K562 (cell line): ENCODE measurements at regions not wholly inside any gene's neighbourhood (a gene's known extent, or its start where the extent isn't known, plus 50 kb on each side); places are given as distances from the start of the nearest gene placed in this dataset.

Source experiments
- ATAC-seq: fragments of 200-7000 bp; cut with Tn5 transposase; 3 replicates; pipeline ENCODE4 v1.9.1; 2020; ENCODE audit warnings: moderate library complexity
- BruUV-seq: library from RNA; stranded (reverse); fragments of 400-500 nt; replicated peaks from 2 replicates; lab custom pipeline; 2021; lab: Mats Ljungman, UMichigan
- CTCF ChIA-PET: fragments of 300-600 bp; formaldehyde crosslinking; extraction: SDS; loops from one replicate; lab custom pipeline; 2021; ENCODE audit warnings: low intra/inter-chr PET ratio; lab: Yijun Ruan, JAX
- POLR2A ChIA-PET: fragments of 300-600, 350-650 bp; sonication (Branson Sonifier 250); formaldehyde crosslinking; extraction: SDS; loops from one replicate; lab custom pipeline; 2021; ENCODE audit warnings: antibody characterized with exemption, inconsistent platforms; lab: Yijun Ruan, JAX
- DNase-seq, 4 experiments: peaks; one replicate each; pipeline versions ENCODE4 v3.0.0 to v3.0.0-alpha.2; 2011 to 2018; ENCODE audit warnings: low spot score in 3 of 4, mixed read lengths in 3 of 4; ENCODE audit errors: extremely low read depth in 1 of 4
- FAIRE-seq: peaks from 2 replicates; lab custom pipeline; 2011; peaks lifted over from hg19 to GRCh38; lab: Jason Lieb, UNC
- H2AFZ ChIP-seq: 2 replicates; pipeline ENCODE4 v1.6.0; 2011; ENCODE audit warnings: low read depth, low read length, control low read depth, inconsistent platforms
- H3K27ac ChIP-seq: fragments of 200-600 bp; 3 replicates; pipeline ENCODE4 v1.8.0; 2011; ENCODE audit warnings: low read depth, mild to moderate bottlenecking, control low read depth, inconsistent platforms, low read length, moderate library complexity, mixed read lengths; ENCODE audit errors: extremely low read depth
- H3K27me3 ChIP-seq, 2 experiments: fragments of 300-600 bp in 1 of 2; 2 replicates in 1 of 2; 3 replicates in 1 of 2; pipeline versions ENCODE4 v1.6.0 to v1.8.0; 2011; ENCODE audit warnings: inconsistent platforms in 2 of 2, low read length in 2 of 2, mild to moderate bottlenecking in 1 of 2, mixed read lengths in 1 of 2, moderate library complexity in 1 of 2; ENCODE audit not compliant: control insufficient read depth in 2 of 2, insufficient read depth in 2 of 2
- H3K36me3 ChIP-seq: fragments of 300-600 bp; 3 replicates; pipeline ENCODE4 v1.8.0; 2011; ENCODE audit warnings: mild to moderate bottlenecking, low read length, inconsistent platforms; ENCODE audit not compliant: control insufficient read depth, insufficient read depth
- H3K4me1 ChIP-seq, 2 experiments: fragments of 200-600 bp in 1 of 2; replicated peaks in 1 of 2; 2 replicates in 1 of 2; 3 replicates in 1 of 2; pipeline versions ENCODE4 v1.5.1 to v1.8.0; 2011; ENCODE audit warnings: inconsistent platforms in 2 of 2, low read length in 2 of 2, mild to moderate bottlenecking in 1 of 2, mixed read lengths in 1 of 2, moderate library complexity in 1 of 2; ENCODE audit not compliant: control insufficient read depth in 2 of 2, insufficient read depth in 2 of 2
- H3K4me2 ChIP-seq: 2 replicates; pipeline ENCODE4 v1.6.1; 2011; ENCODE audit warnings: low read length, control low read depth, inconsistent platforms, mixed read lengths; ENCODE audit not compliant: insufficient read depth
- H3K4me3 ChIP-seq: fragments of 200-600 bp; sonication (generic), shearing (Covaris generic); 2 replicates; pipeline ENCODE4 v1.5.1; 2016; ENCODE audit warnings: control low read depth, inconsistent platforms
- H3K79me2 ChIP-seq: fragments of 200-600 bp; 3 replicates; pipeline ENCODE4 v1.8.0; 2011; ENCODE audit warnings: low read length, inconsistent platforms; ENCODE audit not compliant: control insufficient read depth, insufficient read depth
- H3K9ac ChIP-seq, 2 experiments: 2 replicates each; pipeline versions ENCODE4 v1.6.0 to v1.6.1; 2011; ENCODE audit warnings: low read depth in 2 of 2, low read length in 2 of 2, control low read depth in 1 of 2, inconsistent platforms in 1 of 2, mild to moderate bottlenecking in 1 of 2, mixed read lengths in 1 of 2; ENCODE audit not compliant: insufficient read depth in 1 of 2
- H3K9me1 ChIP-seq: one replicate; pipeline ENCODE4 v1.6.0; 2011; ENCODE audit warnings: inconsistent platforms, mild to moderate bottlenecking, low read length, moderate library complexity; ENCODE audit not compliant: control insufficient read depth, insufficient read depth
- H3K9me3 ChIP-seq: replicated peaks from 2 replicates; pipeline ENCODE4 v1.5.1; 2011; ENCODE audit warnings: low read depth, low read length, inconsistent platforms; ENCODE audit not compliant: control insufficient read depth, insufficient read depth
- H4K20me1 ChIP-seq: replicated peaks from 2 replicates; pipeline ENCODE4 v1.6.1; 2011; ENCODE audit warnings: low read length, inconsistent platforms, mixed read lengths; ENCODE audit not compliant: control insufficient read depth, insufficient read depth
- ARID4B ChIP-seq: sonication (generic); formaldehyde crosslinking; IDR thresholded peaks from 2 replicates; pipeline ENCODE4 v1.8.0; 2022; ENCODE audit warnings: mild to moderate bottlenecking, missing genetic modification reagents
- ASH1L ChIP-seq: fragments of 450-650 bp; IDR thresholded peaks from 2 replicates; pipeline ENCODE4 v1.6.1; 2018; ENCODE audit warnings: borderline replicate concordance, mild to moderate bottlenecking, low read depth; ENCODE audit not compliant: partially characterized antibody
- ATF1 ChIP-seq, 2 experiments: fragments of 450-650 bp in 1 of 2; IDR thresholded peaks; 2 replicates each; pipeline ENCODE4 v1.6.1; 2016; ENCODE audit warnings: missing compliant biosample characterization in 1 of 2, missing genetic modification characterization in 1 of 2
- DPF2 ChIP-seq: fragments of 450-650 bp; IDR thresholded peaks from 2 replicates; pipeline ENCODE4 v1.6.1; 2016
- GTF2E2 ChIP-seq: fragments of 200-800 bp; sonication (Bioruptor generic); IDR thresholded peaks from 2 replicates; pipeline ENCODE4 v1.6.1; 2016; ENCODE audit warnings: missing genetic modification characterization, missing compliant biosample characterization
- HDAC8 ChIP-seq: fragments of 450-650 bp; IDR thresholded peaks from 2 replicates; pipeline ENCODE4 v1.6.1; 2016; ENCODE audit warnings: mild to moderate bottlenecking, missing genetic modification characterization, moderate library complexity, missing compliant biosample characterization
- ILK ChIP-seq: fragments of 450-650 bp; IDR thresholded peaks from 2 replicates; pipeline ENCODE4 v1.6.1; 2016; ENCODE audit warnings: missing genetic modification characterization, low read depth, mild to moderate bottlenecking, missing compliant biosample characterization, moderate library complexity, borderline replicate concordance
- MLX ChIP-seq, 2 experiments: fragments of 450-650 bp in 1 of 2; sonication (generic) in 1 of 2; formaldehyde crosslinking; conservative IDR thresholded peaks; 2 replicates each; pipeline versions ENCODE4 v1.4.0 to v1.8.1; 2020 to 2022; ENCODE audit warnings: mild to moderate bottlenecking in 1 of 2, missing genetic modification reagents in 1 of 2
- NFIC ChIP-seq: fragments of 450-650 bp; IDR thresholded peaks from 2 replicates; pipeline ENCODE4 v1.6.1; 2017; ENCODE audit warnings: mild to moderate bottlenecking, inconsistent platforms
- RBFOX2 ChIP-seq: fragments of 200-400 bp; formaldehyde crosslinking; IDR thresholded peaks from 2 replicates; pipeline ENCODE4 v1.6.1; 2017; ENCODE audit warnings: low read depth, mild to moderate bottlenecking, low read length, moderate library complexity
- SREBF1 ChIP-seq: fragments of 150-350 bp; IDR thresholded peaks from 2 replicates; pipeline ENCODE4 v1.6.1; 2014; ENCODE audit warnings: antibody characterized with exemption, low read depth, low read length, borderline replicate concordance
- STAT5A ChIP-seq: IDR thresholded peaks from 2 replicates; pipeline ENCODE4 v1.6.1; 2012; ENCODE audit warnings: low read length, inconsistent platforms, borderline replicate concordance
- ZNF184 ChIP-seq: sonication (generic); formaldehyde crosslinking; IDR thresholded peaks from 2 replicates; pipeline ENCODE4 v1.5.0; 2020; ENCODE audit warnings: missing genetic modification reagents
- ZNF644 ChIP-seq: fragments of 200-800 bp; sonication (Bioruptor generic); IDR thresholded peaks from 2 replicates; pipeline ENCODE4 v1.6.1; 2016; ENCODE audit warnings: low read depth, missing genetic modification characterization, missing compliant biosample characterization
- WGBS: fragments of 100-300 bp; shearing (Covaris generic); methylation state at CpG from one replicate; pipeline ENCODE4 v1.1.6; 2016; ENCODE audit warnings: low coverage, mixed read lengths; ENCODE audit not compliant: insufficient coverage; ENCODE audit errors: missing lambda C conversion rate; 5-methylcytosine and 5-hydroxymethylcytosine counted together
- in situ Hi-C: fragments of 300-500 bp; cut with MboI; formaldehyde crosslinking; loops from 4 replicates; pipeline ENCODE4 v1.15.0; 2018; ENCODE audit warnings: inconsistent platforms, mixed read lengths
- intact Hi-C: fragments of 100-400 bp; cut with micrococcal nuclease; formaldehyde crosslinking; loops from 2 replicates; pipeline ENCODE4 v1.14.2; 2022

DNA sequence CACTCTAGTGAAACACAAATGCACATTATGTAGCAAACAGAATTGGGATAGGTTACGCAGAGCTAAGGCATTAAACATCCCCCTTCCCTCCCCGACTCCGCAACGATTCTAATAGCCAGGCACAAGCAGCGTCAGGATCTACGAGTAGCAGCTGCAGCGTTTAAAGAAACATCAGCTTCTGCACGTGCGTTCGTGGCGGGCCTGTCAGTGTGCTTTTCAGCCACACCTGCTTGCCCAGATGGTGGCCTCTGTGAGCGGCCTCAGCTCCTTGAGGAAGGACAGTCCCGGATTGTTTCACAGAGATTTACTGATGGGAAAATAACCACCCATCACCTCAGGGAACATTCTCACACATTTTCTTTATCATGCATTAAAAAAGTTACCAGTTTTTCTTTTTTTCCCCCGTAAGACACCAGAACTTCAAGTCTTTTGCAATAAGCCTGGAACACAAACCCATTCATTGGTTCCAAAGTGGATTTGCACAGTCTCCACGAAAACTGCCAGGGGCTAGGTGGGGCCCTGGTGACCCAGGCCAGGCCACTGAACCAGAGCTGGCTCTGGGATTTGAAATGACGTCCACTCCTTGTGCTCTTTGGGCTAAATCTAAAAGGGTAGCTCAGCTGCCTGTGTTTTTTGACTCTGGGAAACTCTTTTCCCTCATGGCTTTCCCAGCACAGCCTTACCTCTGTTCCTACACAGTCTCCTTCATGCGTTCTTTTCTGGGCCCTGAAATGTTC lies 325.5 kb downstream of the KCNRG start (continued):
- TF ChIP-seq ATF1 (CRISPR knock-in tag; IDR thresholded peaks at IDR 0.05) (no peak), ATF1 (tag; IDR thresholded peaks at IDR 0.05) (no peak), HDAC8 (tag) (no peak), ARID4B (CRISPR knock-in tag) (no peak)
- TF ChIP-seq, all 486 proteins: peak for 0

DNA sequence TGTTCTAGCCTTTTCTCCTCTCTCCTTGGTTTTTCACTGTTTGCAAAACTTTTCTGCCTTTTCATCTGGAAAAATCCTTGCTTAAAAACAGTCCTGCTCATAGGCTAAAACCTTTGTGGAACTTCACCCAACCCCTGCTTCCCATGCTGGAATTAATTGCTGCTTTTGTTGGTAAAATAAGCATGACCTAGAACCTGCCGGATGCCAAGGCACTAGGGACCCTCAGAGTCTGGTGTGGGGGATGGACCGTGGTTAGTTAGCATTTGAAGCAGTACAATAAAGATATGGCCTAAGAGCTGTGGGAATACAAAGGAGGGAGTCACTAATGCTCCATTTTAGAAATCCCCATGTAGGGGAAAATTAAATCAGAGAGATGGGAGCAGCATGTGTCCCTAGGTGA lies 326.3 kb downstream of the KCNRG start:
- no peak for ATAC-seq
- no peaks in the 10 kb centered on the region for H3K36me3 ChIP-seq
- H3K9me3 ChIP-seq = no peaks in the 10 kb centered on the region
- in situ Hi-C loops (no loop called here), intact Hi-C loops (no loop called here)
- no peak overlapping the region for H2AFZ ChIP-seq
- H3K4me3 ChIP-seq = no peak overlapping the region
- H3K4me2 ChIP-seq = no peak overlapping the region
- BruUV-seq = no TSS peak
- no peaks in the 10 kb centered on the region for H4K20me1 ChIP-seq
- 63% methylated on average over 2 of the region's 2 CpGs for WGBS
- ChIA-PET CTCF (no interaction called here), POLR2A (no interaction called here)
- FAIRE-seq = no peak
- H3K27ac ChIP-seq = no peak overlapping the region
- no peak for DNase-seq
- H3K9me1 ChIP-seq = no peaks in the 10 kb centered on the region
- no peak overlapping the region for H3K9ac ChIP-seq
- no peaks in the 10 kb centered on the region for H3K4me1 ChIP-seq
- H3K79me2 ChIP-seq = peaks cover 4% of the 10 kb centered on the region; the same call in 1 of the 3 replicates
- no peaks in the 10 kb centered on the region for H3K27me3 ChIP-seq
- no peak for TF ChIP-seq SREBF1
- no peak for TF ChIP-seq DPF2
- no peak for TF ChIP-seq ASH1L
- TF ChIP-seq ILK (tag) = no peak
- TF ChIP-seq MLX (CRISPR knock-in tag; conservative IDR thresholded peaks at IDR 0.05) = no peak
- no peak for TF ChIP-seq RBFOX2
- TF ChIP-seq NFIC = no peak
- no peak for TF ChIP-seq STAT5A
- no peak for TF ChIP-seq GTF2E2 (tag)
- no peak for TF ChIP-seq ZNF644
- TF ChIP-seq ZNF184 (CRISPR knock-in tag) = no peak
